GM19324 (cell line): ENCODE measurements at regions not wholly inside any gene's neighbourhood (a gene's known extent, or its start where the extent isn't known, plus 50 kb on each side); places are given as distances from the start of the nearest gene placed in this dataset.

Experiments
- ATAC-seq: cut with Tn5 transposase; IDR thresholded peaks from one replicate; pipeline ENCODE4 v1.9.1; 2021; ENCODE audit warnings: mild to moderate bottlenecking, moderate library complexity; ENCODE audit not compliant: unreplicated experiment, low FRiP score

- no peak for ATAC-seq
These were observed 1403.5 kb upstream of the PABPC4L start for GRCh38 chr4:135605076-135605475.

- no peak for ATAC-seq
These were observed 1402.9 kb upstream of the PABPC4L start for GRCh38 chr4:135604531-135604930.

GRCh38 chr4:135601351-135601750 is 1399.8 kb upstream of the PABPC4L start:
- ATAC-seq: no peak

GRCh38 chr4:135598151-135598550 is 1396.6 kb upstream of the PABPC4L start:
- no peak for ATAC-seq

DNA sequence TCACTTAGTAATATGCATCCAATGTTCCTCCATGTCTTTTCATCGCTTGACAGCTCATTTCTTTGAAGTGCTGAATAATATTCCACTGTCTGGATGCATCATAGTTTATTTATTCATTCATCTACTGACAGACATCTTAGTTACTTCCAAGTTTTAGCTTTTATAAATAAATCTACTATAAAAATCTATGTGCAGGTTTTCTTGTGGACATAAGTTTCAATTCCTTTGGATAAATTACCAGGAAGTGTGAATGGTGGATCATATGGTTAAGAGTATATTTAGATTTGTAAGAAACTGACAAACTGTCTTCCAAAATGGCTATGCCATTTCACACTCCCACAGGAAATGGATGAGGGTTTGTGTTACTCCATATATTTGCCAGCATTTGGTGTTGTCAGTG is 1392.9 kb upstream of the PABPC4L start:
- ATAC-seq: no peak

DNA sequence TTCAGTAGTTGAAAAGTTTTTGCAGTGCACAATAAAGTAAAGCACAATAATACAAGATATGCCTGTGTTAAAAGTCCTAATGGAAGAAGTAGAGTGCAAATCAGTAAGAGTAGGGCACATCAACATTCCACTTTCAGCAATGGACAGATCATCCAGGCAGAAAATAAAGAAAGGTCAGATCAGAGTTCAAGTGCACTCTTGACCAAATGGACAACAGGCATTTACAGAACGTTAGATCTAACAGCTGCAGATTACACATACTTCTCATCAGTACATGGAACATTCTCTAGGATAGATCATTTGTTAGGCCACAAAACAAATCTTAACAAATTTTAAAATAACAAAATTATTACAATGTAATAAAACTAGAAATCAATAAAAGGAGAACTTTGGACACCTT is 1373.5 kb upstream of the PABPC4L start:
- no peak for ATAC-seq

DNA sequence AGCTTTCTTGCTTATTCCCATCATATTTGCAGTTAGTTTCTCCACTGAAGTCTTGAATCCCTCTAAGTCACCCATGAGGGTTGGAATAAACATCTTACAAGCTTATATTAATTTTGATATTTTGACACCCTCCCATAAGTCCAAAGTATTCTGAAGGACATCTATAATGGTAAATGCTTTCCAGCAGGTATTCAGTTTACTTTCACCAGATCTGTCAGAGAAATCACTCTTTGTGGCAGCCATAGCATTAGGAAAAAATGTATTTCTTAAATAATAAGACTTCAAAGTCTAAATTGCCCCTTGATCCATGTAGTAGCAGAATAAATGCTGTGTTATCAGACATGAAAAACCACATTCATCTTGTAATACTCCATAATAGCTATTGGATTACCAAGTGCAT is 1371.7 kb upstream of the PABPC4L start:
- no peak for ATAC-seq

DNA sequence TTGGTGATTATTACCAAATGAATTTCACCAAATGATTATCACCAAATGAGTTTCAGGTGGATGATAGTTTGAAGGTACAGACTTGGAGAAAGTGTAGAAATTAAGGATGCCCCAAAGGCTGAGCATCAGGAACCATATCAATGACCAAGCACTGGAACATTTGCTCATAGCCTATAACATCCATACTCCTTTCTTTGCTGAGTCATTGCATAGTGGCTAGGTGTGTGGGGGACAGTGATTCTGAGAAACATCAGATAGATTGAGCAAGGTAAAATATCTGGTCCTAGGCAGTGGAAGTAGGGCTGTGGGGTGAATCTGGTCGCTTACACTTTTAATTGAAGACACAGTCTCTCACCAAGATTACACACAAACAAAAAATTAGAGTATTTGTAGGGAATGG is 1362.5 kb upstream of the PABPC4L start:
- no peak for ATAC-seq

DNA sequence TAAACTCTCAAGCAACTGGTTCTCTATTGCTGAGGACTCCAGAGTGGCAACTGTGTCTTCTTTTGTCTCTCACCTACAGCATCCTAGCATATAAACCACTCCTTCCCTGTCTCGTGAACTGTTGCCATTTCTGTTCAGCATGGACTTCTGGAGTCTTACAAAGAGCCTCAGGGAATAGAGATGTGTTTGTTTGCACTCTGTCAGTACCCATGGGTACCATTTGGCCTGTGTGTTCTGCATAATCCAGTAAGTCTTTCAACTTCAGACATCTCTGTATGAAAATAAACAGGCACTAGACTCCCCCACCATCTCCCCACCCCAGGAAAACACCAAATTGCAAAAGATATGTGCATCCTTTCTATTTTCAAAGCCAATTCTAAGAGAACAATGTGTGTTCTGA is 1351.6 kb upstream of the PABPC4L start:
- ATAC-seq: no peak

GRCh38 chr4:135552131-135552530 is 1350.5 kb upstream of the PABPC4L start:
- ATAC-seq: no peak

GRCh38 chr4:135548711-135549110 is 1347.1 kb upstream of the PABPC4L start:
- ATAC-seq: no peak

GRCh38 chr4:135545616-135546317 is 1344.2 kb upstream of the PABPC4L start:
- no peak for ATAC-seq

DNA sequence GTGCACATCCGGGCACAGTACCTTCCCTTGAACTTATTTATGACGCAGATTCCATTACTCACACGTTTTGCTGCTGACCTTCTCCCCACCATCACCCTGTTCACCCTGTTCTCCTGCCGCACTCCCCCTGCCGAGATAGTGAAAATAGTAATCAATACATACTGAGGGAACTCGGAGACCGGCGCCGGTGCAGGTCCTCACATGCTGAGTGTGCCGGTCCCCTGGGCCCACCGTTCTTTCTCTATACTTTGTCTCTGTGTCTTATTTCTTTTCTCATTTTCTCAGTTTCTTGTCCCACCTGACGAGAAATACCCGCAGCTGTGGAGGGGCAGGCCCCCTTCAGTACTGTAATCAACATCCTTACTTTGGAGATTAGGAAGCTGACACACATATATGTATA is 1337.1 kb upstream of the PABPC4L start:
- no peak for ATAC-seq

GRCh38 chr4:135533053-135533452 is 1331.5 kb upstream of the PABPC4L start:
- ATAC-seq: no peak

DNA sequence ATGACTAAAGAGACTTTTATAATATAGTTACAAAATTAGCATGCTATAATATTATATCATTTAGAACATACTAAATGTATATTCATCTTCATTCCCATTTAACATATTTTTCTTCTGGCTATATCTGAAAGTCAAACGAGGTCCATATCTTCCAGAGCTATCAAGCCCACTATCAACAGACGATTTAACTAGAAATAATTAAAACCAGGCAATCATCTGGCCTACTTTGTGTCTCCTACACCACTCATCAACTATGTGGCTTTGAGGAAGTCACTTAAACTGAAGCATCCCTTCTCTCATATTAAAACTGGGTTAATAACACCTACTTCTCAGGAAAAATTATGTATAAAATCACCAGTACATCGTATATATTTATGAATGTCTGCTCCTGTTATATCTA is 1330.5 kb upstream of the PABPC4L start:
- ATAC-seq: no peak

- ATAC-seq: no peak
These were observed 1313.7 kb upstream of the PABPC4L start for GRCh38 chr4:135515295-135515694.

- no peak for ATAC-seq
These were observed 1309.0 kb upstream of the PABPC4L start for GRCh38 chr4:135510582-135510981.

GRCh38 chr4:135508006-135508714 is 1306.6 kb upstream of the PABPC4L start:
- ATAC-seq: no peak

GRCh38 chr4:135497563-135498152 is 1296.1 kb upstream of the PABPC4L start:
- ATAC-seq: no peak

- ATAC-seq: no peak
These were observed 1290.8 kb upstream of the PABPC4L start for GRCh38 chr4:135492439-135492838.

DNA sequence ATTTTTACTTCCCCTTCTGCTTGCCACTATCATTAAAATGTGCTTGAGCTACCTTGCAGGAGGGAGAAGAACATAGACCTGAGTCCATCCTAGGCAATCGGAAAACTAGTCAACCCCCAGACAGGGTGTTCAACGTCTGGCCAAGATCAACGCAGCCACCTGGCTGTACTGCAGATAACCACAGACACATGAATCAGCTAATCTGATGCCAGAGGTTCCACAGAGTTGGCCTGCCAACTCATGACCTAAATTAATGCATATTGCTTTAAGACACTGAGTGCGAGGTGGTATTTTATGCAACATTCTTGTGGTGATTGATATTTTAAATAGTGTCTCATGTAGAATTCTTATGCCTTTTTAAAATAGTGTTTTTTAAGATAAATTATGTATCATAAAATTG is 1283.8 kb upstream of the PABPC4L start:
- ATAC-seq: no peak

DNA sequence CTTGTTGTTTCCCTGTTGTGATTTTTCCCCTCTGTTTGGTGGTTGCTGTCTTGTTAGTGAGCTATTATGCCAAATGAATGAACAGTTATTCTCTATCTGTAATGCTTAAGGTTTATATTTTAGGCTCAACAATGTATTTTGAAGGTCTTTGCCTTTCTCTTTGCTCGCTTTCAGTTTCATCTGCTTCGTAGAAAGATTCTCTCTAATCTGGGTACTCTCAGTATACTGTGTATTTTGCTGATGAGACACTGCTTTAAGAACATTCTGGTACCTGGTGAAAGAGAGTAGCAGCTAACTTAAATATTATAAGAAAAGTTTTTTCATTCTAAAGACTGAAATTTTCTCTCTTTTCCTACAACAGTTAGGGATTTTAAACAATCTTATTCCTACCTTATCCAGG is 1274.7 kb upstream of the PABPC4L start:
- no peak for ATAC-seq
